Right lobe of liver (tissue), 4 donors: ENCODE measurements at regions not wholly inside any gene's neighbourhood (a gene's known extent, or its start where the extent isn't known, plus 50 kb on each side); places are given as distances from the start of the nearest gene placed in this dataset.

ENCODE experiments used
- POLR2A ChIP-seq: fragments of 450-650 bp; IDR thresholded peaks from one replicate; pipeline ENCODE4 v1.6.1; 2017; ENCODE audit warnings: antibody characterized with exemption, mild to moderate bottlenecking
- TF ChIP-seq, protein P1 (sequence below), 4 donors: fragments of 200-600 bp in 3 of 4; fragments of 450-650 bp in 1 of 4; IDR thresholded peaks; one replicate each; pipeline versions ENCODE4 v1.5.1 to v1.8.0; 2016 to 2022; ENCODE audit warnings: antibody characterized with exemption in 4 of 4, mild to moderate bottlenecking in 2 of 4
- donor health status: DM: no; HTN: no; CAD: no.
- donor health status: DM: no; HTN: no; CAD: no.
- donor health status: DM: no; HTN: yes; CAD: no.

- TF ChIP-seq, protein P1, sequence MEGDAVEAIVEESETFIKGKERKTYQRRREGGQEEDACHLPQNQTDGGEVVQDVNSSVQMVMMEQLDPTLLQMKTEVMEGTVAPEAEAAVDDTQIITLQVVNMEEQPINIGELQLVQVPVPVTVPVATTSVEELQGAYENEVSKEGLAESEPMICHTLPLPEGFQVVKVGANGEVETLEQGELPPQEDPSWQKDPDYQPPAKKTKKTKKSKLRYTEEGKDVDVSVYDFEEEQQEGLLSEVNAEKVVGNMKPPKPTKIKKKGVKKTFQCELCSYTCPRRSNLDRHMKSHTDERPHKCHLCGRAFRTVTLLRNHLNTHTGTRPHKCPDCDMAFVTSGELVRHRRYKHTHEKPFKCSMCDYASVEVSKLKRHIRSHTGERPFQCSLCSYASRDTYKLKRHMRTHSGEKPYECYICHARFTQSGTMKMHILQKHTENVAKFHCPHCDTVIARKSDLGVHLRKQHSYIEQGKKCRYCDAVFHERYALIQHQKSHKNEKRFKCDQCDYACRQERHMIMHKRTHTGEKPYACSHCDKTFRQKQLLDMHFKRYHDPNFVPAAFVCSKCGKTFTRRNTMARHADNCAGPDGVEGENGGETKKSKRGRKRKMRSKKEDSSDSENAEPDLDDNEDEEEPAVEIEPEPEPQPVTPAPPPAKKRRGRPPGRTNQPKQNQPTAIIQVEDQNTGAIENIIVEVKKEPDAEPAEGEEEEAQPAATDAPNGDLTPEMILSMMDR (IDR thresholded peaks at IDR 0.05): no peak
- no peak for TF ChIP-seq POLR2A
Measured at GRCh38 chr2:21256006-21256405, 132.2 kb downstream of the TDRD15 start.
